Esophagus muscularis mucosa (tissue), 3 donors: ENCODE measurements at regions not wholly inside any gene's neighbourhood (a gene's known extent, or its start where the extent isn't known, plus 50 kb on each side); places are given as distances from the start of the nearest gene placed in this dataset.

Source experiments
- POLR2AphosphoS5 ChIP-seq, 2 donors: sonication (generic); formaldehyde crosslinking; IDR thresholded peaks; one replicate each; pipeline ENCODE4 v1.6.1; 2017; ENCODE audit warnings: antibody characterized with exemption in 2 of 2
- TF ChIP-seq, protein P1 (sequence below), 3 experiments: fragments of 200-600 bp in 2 of 3; fragments of 450-650 bp in 1 of 3; sonication (generic) in 2 of 3; IDR thresholded peaks; one replicate each; pipeline ENCODE4 v1.5.1; 2017 to 2019; ENCODE audit warnings: antibody characterized with exemption in 3 of 3, mild to moderate bottlenecking in 2 of 3, moderate library complexity in 1 of 3

DNA sequence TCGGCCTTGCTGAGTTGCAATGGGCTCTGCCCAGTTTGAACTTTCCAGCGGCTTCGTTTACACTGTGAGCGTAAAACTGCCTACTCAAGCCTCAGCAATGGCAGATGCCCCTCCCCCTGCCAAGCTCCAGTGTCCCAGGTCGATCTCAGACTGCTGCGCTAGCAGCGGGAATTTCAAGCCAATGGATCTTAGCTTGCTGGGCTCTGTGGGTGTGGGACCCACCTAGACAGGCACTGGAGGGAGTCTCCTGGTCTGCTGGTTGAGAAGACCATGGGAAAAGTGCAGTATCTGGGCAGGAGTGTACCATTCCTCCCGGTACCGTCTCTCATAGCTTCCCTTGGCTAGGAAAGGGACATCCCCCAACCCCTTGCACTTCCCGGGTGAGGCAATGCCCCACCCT lies 88.2 kb downstream of the KLHL28 start:
- TF ChIP-seq, protein P1, sequence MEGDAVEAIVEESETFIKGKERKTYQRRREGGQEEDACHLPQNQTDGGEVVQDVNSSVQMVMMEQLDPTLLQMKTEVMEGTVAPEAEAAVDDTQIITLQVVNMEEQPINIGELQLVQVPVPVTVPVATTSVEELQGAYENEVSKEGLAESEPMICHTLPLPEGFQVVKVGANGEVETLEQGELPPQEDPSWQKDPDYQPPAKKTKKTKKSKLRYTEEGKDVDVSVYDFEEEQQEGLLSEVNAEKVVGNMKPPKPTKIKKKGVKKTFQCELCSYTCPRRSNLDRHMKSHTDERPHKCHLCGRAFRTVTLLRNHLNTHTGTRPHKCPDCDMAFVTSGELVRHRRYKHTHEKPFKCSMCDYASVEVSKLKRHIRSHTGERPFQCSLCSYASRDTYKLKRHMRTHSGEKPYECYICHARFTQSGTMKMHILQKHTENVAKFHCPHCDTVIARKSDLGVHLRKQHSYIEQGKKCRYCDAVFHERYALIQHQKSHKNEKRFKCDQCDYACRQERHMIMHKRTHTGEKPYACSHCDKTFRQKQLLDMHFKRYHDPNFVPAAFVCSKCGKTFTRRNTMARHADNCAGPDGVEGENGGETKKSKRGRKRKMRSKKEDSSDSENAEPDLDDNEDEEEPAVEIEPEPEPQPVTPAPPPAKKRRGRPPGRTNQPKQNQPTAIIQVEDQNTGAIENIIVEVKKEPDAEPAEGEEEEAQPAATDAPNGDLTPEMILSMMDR (IDR thresholded peaks at IDR 0.05) = no peak
- no peak for TF ChIP-seq POLR2AphosphoS5 (IDR thresholded peaks at IDR 0.05)
